Nephron progenitor cell (in vitro differentiated cells): ENCODE measurements at regions not wholly inside any gene's neighbourhood (a gene's known extent, or its start where the extent isn't known, plus 50 kb on each side); places are given as distances from the start of the nearest gene placed in this dataset.

ENCODE experiments used
- DNase-seq: peaks from one replicate; pipeline ENCODE4 v3.0.0; 2021
- H3K27ac Mint-ChIP-seq: 2 replicates; pipeline ENCODE4 v1.8.0; 2021; ENCODE audit warnings: mild to moderate bottlenecking, moderate library complexity, mixed read lengths
- H3K27me3 Mint-ChIP-seq: 2 replicates; pipeline ENCODE4 v1.8.0; 2021; ENCODE audit warnings: mild to moderate bottlenecking, low read depth, mixed read lengths; ENCODE audit not compliant: poor library complexity
- H3K36me3 Mint-ChIP-seq: 2 replicates; pipeline ENCODE4 v1.8.0; 2021; ENCODE audit warnings: low read depth, mixed read lengths
- H3K4me1 Mint-ChIP-seq: 2 replicates; pipeline ENCODE4 v1.8.0; 2021; ENCODE audit warnings: mixed read lengths
- H3K4me3 Mint-ChIP-seq: 2 replicates; pipeline ENCODE4 v1.8.0; 2021; ENCODE audit warnings: mild to moderate bottlenecking, moderate library complexity, mixed read lengths
- H3K9me3 Mint-ChIP-seq: 2 replicates; pipeline ENCODE4 v1.8.0; 2021; ENCODE audit warnings: mild to moderate bottlenecking, moderate library complexity, mixed read lengths
- CTCF ChIP-seq: fragments of 200-600 bp; sonication (generic); IDR thresholded peaks from 2 replicates; pipeline ENCODE4 v1.5.0; 2021; ENCODE audit warnings: antibody characterized with exemption

- H3K36me3 Mint-ChIP-seq, result no peaks in the 10 kb centered on the region
- no peak for DNase-seq
- H3K4me3 Mint-ChIP-seq, result no peak overlapping the region
- peaks cover 14% of the 10 kb centered on the region for H3K27me3 Mint-ChIP-seq
- no peak for TF ChIP-seq CTCF
- H3K27ac Mint-ChIP-seq, result no peak overlapping the region
- no peaks in the 10 kb centered on the region for H3K9me3 Mint-ChIP-seq
- H3K4me1 Mint-ChIP-seq, result no peaks in the 10 kb centered on the region
Observed at GRCh38 chr4:174069848-174070330, 213.6 kb downstream of the FBXO8 start.

- TF ChIP-seq CTCF, result no peak
- H3K9me3 Mint-ChIP-seq, result no peaks in the 10 kb centered on the region
- H3K27ac Mint-ChIP-seq, result no peak overlapping the region
- no peak overlapping the region for H3K4me3 Mint-ChIP-seq
- H3K4me1 Mint-ChIP-seq, result no peaks in the 10 kb centered on the region
- H3K36me3 Mint-ChIP-seq, result no peaks in the 10 kb centered on the region
- DNase-seq, result no peak
- peaks cover 19% of the 10 kb centered on the region for H3K27me3 Mint-ChIP-seq
Observed at GRCh38 chr4:174066611-174067205, 216.8 kb downstream of the FBXO8 start.

- DNase-seq, result no peak
- H3K36me3 Mint-ChIP-seq, result no peaks in the 10 kb centered on the region
- no peak overlapping the region for H3K27ac Mint-ChIP-seq
- H3K27me3 Mint-ChIP-seq, result peaks cover 11% of the 10 kb centered on the region
- H3K4me1 Mint-ChIP-seq, result no peaks in the 10 kb centered on the region
- no peak for TF ChIP-seq CTCF
- peaks cover 12% of the 10 kb centered on the region for H3K9me3 Mint-ChIP-seq
- H3K4me3 Mint-ChIP-seq, result no peak overlapping the region
Observed at GRCh38 chr4:174062831-174063230, 220.6 kb downstream of the FBXO8 start.

- no peak for TF ChIP-seq CTCF
- Mint-ChIP-seq H3K4me1 (no peaks in the 10 kb centered on the region), H3K9me3 (peaks cover 18% of the 10 kb centered on the region), H3K27me3 (peaks cover 4% of the 10 kb centered on the region), H3K36me3 (no peaks in the 10 kb centered on the region), H3K4me3 (no peak overlapping the region), H3K27ac (no peak overlapping the region)
- DNase-seq, result no peak
Observed at GRCh38 chr4:174061026-174061425, 222.4 kb downstream of the FBXO8 start.

GRCh38 chr4:174058846-174059245, 224.6 kb downstream of the FBXO8 start:
- no peaks in the 10 kb centered on the region for H3K4me1 Mint-ChIP-seq
- no peak overlapping the region for H3K4me3 Mint-ChIP-seq
- H3K27me3 Mint-ChIP-seq, result no peaks in the 10 kb centered on the region
- DNase-seq, result no peak
- H3K27ac Mint-ChIP-seq, result no peak overlapping the region
- peaks cover 24% of the 10 kb centered on the region for H3K9me3 Mint-ChIP-seq
- H3K36me3 Mint-ChIP-seq, result no peaks in the 10 kb centered on the region
- TF ChIP-seq CTCF, result no peak

GRCh38 chr4:174056959-174057358, 226.5 kb downstream of the FBXO8 start:
- no peak overlapping the region for H3K4me3 Mint-ChIP-seq

More at GRCh38 chr4:174056959-174057358, 226.5 kb downstream of the FBXO8 start:
- Mint-ChIP-seq H3K27ac (no peak overlapping the region), H3K9me3 (peaks cover 24% of the 10 kb centered on the region), H3K4me1 (no peaks in the 10 kb centered on the region), H3K36me3 (no peaks in the 10 kb centered on the region), H3K27me3 (no peaks in the 10 kb centered on the region)
- DNase-seq, result no peak
- TF ChIP-seq CTCF, result no peak
